Calu3 (cell line): ENCODE measurements at regions not wholly inside any gene's neighbourhood (a gene's known extent, or its start where the extent isn't known, plus 50 kb on each side); places are given as distances from the start of the nearest gene placed in this dataset.

Source experiments
- BruUV-seq: library from RNA; stranded (reverse); fragments of 400-500 nt; replicated peaks from 2 replicates; lab custom pipeline; 2021; lab: Mats Ljungman, UMichigan
- CTCF ChIA-PET: fragments of 300-600 bp; sonication (Branson Sonifier 250); formaldehyde crosslinking; loops from one replicate; lab custom pipeline; 2022; ENCODE audit warnings: antibody characterized with exemption; lab: Charles Lee
- DNase-seq: peaks from one replicate; pipeline ENCODE4 v3.0.0; 2022
- H3K27ac Mint-ChIP-seq: one replicate; pipeline ENCODE4 v1.8.0; 2022; ENCODE audit warnings: mixed read lengths; ENCODE audit not compliant: unreplicated experiment
- H3K27me3 Mint-ChIP-seq: one replicate; pipeline ENCODE4 v1.8.0; 2022; ENCODE audit warnings: mixed read lengths; ENCODE audit not compliant: unreplicated experiment
- H3K36me3 Mint-ChIP-seq: one replicate; pipeline ENCODE4 v1.8.0; 2022; ENCODE audit warnings: mild to moderate bottlenecking, moderate library complexity, mixed read lengths; ENCODE audit not compliant: insufficient read depth, unreplicated experiment
- H3K4me1 Mint-ChIP-seq: one replicate; pipeline ENCODE4 v1.8.0; 2022; ENCODE audit warnings: mild to moderate bottlenecking, low read depth, mixed read lengths; ENCODE audit not compliant: unreplicated experiment
- H3K4me3 Mint-ChIP-seq: one replicate; pipeline ENCODE4 v1.8.0; 2022; ENCODE audit warnings: mild to moderate bottlenecking, low read depth, moderate library complexity, mixed read lengths; ENCODE audit not compliant: unreplicated experiment
- H3K9me3 Mint-ChIP-seq: one replicate; pipeline ENCODE4 v1.8.0; 2022; ENCODE audit warnings: low read depth, mixed read lengths; ENCODE audit not compliant: unreplicated experiment
- CTCF ChIP-seq: fragments of 200-600 bp; IDR thresholded peaks from one replicate; pipeline ENCODE4 v1.8.0; 2022; ENCODE audit warnings: antibody characterized with exemption; ENCODE audit not compliant: unreplicated experiment
- intact Hi-C: fragments of 100-400 bp; cut with micrococcal nuclease; formaldehyde crosslinking; loops from one replicate; pipeline ENCODE4 v1.10.0; 2022; ENCODE audit not compliant: unreplicated experiment

DNA sequence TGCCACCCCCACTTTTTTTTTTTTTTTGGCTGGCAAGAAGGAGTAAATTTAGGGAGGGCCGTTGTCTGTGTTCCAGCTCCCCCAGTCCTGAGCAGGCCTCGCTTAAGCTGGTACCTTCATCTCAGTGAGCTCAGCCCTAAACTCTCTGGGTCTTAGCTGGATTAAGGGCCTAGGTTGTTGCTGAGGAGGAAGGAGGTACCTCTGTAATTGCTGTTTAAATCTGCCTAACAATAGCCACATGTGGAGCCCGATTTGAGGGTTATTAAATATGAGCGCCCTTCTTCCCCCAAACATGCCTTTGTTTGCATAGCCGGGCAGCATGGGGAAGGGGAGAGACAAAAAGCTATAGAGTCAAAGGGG lies 179.0 kb upstream of the PITX1 start:
- Mint-ChIP-seq H3K9me3 (no peaks in the 10 kb centered on the region), H3K36me3 (no peaks in the 10 kb centered on the region), H3K4me3 (no peak overlapping the region), H3K27me3 (peaks cover 61% of the 10 kb centered on the region), H3K27ac (no peak overlapping the region), H3K4me1 (peaks cover 13% of the 10 kb centered on the region)
- CTCF ChIA-PET: no interaction called here
- BruUV-seq: no TSS peak
- TF ChIP-seq CTCF: no peak
- intact Hi-C loops: no loop called here
- DNase-seq: no peak

- intact Hi-C loops: no loop called here
- CTCF ChIA-PET: interaction anchor here (0.5 to 0.6 kb wide), 2 partner anchors 7 to 551 kb away, joined by 4 read pairs; no protein-coding TSS in a partner anchor
- BruUV-seq: no TSS peak
- Mint-ChIP-seq H3K4me1 (peaks cover 13% of the 10 kb centered on the region), H3K36me3 (no peaks in the 10 kb centered on the region), H3K27me3 (peaks cover 55% of the 10 kb centered on the region), H3K27ac (no peak overlapping the region), H3K4me3 (no peak overlapping the region), H3K9me3 (no peaks in the 10 kb centered on the region)
- no peak for DNase-seq
- no peak for TF ChIP-seq CTCF
Measured at GRCh38 chr5:135212361-135213026, 178.5 kb upstream of the PITX1 start.

- Mint-ChIP-seq H3K9me3 (no peaks in the 10 kb centered on the region), H3K27me3 (peaks cover 55% of the 10 kb centered on the region), H3K36me3 (no peaks in the 10 kb centered on the region), H3K4me1 (peaks cover 13% of the 10 kb centered on the region), H3K4me3 (no peak overlapping the region), H3K27ac (no peak overlapping the region)
- no peak for TF ChIP-seq CTCF
- DNase-seq: no peak
- intact Hi-C loops: no loop called here
- no TSS peak for BruUV-seq
- CTCF ChIA-PET: interaction anchor here (0.5 to 1.6 kb wide), 4 partner anchors 8 to 551 kb away, joined by 3 to 6 read pairs (median 4); no protein-coding TSS in a partner anchor
Measured at GRCh38 chr5:135211791-135212190, 177.8 kb upstream of the PITX1 start.

- no peak overlapping the region for H3K4me3 Mint-ChIP-seq
- H3K27ac Mint-ChIP-seq: no peak overlapping the region
- peaks cover 50% of the 10 kb centered on the region for H3K27me3 Mint-ChIP-seq
- TF ChIP-seq CTCF: no peak
- peaks cover 13% of the 10 kb centered on the region for H3K4me1 Mint-ChIP-seq
- no peak for DNase-seq
- no peaks in the 10 kb centered on the region for H3K9me3 Mint-ChIP-seq
- BruUV-seq: no TSS peak
- CTCF ChIA-PET: interaction anchor here (0.6 to 1.6 kb wide), 2 partner anchors 22 to 414 kb away, joined by 3 to 6 read pairs; no protein-coding TSS in a partner anchor
- intact Hi-C loops: no loop called here
- no peaks in the 10 kb centered on the region for H3K36me3 Mint-ChIP-seq
Measured at GRCh38 chr5:135211083-135211790, 177.2 kb upstream of the PITX1 start.
